KMS-11 (cell line): ENCODE measurements at regions not wholly inside any gene's neighbourhood (a gene's known extent, or its start where the extent isn't known, plus 50 kb on each side); places are given as distances from the start of the nearest gene placed in this dataset.

Experiments
- H2AFZ ChIP-seq: fragments of 200-600 bp; sonication (generic); 2 replicates; pipeline ENCODE4 v1.6.1; 2016; ENCODE audit warnings: antibody characterized with exemption, mixed run types, low read depth
- H3K27ac ChIP-seq: fragments of 200-600 bp; sonication (generic); 2 replicates; pipeline ENCODE4 v1.6.1; 2016; ENCODE audit warnings: mild to moderate bottlenecking, mixed run types
- H3K27me3 ChIP-seq: fragments of 200-600 bp; sonication (generic); 2 replicates; pipeline ENCODE4 v1.6.1; 2017; ENCODE audit warnings: mild to moderate bottlenecking, low read depth, mixed run types, moderate library complexity; ENCODE audit not compliant: insufficient read depth
- H3K36me3 ChIP-seq: fragments of 200-600 bp; sonication (generic); 2 replicates; pipeline ENCODE4 v1.6.1; 2017; ENCODE audit warnings: mild to moderate bottlenecking, mixed run types; ENCODE audit not compliant: insufficient read depth
- H3K4me1 ChIP-seq: fragments of 200-600 bp; sonication (generic); 2 replicates; pipeline ENCODE4 v1.6.1; 2016; ENCODE audit warnings: mild to moderate bottlenecking, low read depth, mixed run types; ENCODE audit not compliant: poor library complexity, severe bottlenecking
- H3K4me2 ChIP-seq: fragments of 200-600 bp; sonication (generic); 2 replicates; pipeline ENCODE4 v1.7.0; 2016; ENCODE audit warnings: mild to moderate bottlenecking, mixed run types
- H3K4me3 ChIP-seq: fragments of 200-600 bp; sonication (generic); IDR thresholded peaks from 2 replicates; pipeline ENCODE4 v1.6.1; 2017; ENCODE audit warnings: low read depth, low read length, mixed read lengths; ENCODE audit not compliant: insufficient read depth
- H3K79me2 ChIP-seq: fragments of 200-600 bp; sonication (generic); 2 replicates; pipeline ENCODE4 v1.6.1; 2016; ENCODE audit warnings: low read depth, mixed run types; ENCODE audit not compliant: insufficient read depth
- H3K9ac ChIP-seq: fragments of 200-600 bp; sonication (generic); 2 replicates; pipeline ENCODE4 v1.6.1; 2016; ENCODE audit warnings: mild to moderate bottlenecking, mixed run types
- H4K20me1 ChIP-seq: fragments of 200-600 bp; sonication (generic); 2 replicates; pipeline ENCODE4 v1.6.1; 2016; ENCODE audit warnings: mild to moderate bottlenecking, mixed run types; ENCODE audit not compliant: insufficient read depth
- TF ChIP-seq, protein P1 (sequence below): fragments of 200-600 bp; sonication (generic); conservative IDR thresholded peaks from 2 replicates; pipeline ENCODE4 v1.6.1; 2017; ENCODE audit warnings: low read depth, mild to moderate bottlenecking, antibody characterized with exemption, low read length, moderate library complexity, mixed read lengths

DNA sequence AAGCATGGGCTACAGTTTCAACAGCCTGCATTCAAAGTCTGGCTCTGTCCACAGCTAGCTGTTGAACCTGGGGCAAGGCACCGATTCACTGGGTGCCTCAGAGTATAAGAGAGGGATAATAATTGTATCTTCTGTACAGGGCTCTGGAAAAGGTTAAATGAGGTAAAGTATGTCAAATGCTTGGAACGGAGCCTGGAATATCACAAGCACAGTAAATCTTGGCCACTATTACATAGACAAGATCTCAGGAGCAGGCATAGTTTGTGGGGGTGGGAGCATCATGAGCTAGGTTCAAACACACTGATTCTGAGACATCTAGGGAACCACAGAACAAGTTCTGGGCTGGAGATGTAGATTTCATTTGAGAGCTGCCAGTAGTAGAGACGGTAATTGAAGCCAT is 203.7 kb upstream of the NUDT4 start:
- Histone ChIP-seq H3K27me3 (no peaks in the 10 kb centered on the region), H3K4me1 (no peaks in the 10 kb centered on the region), H2AFZ (no peak overlapping the region), H3K9ac (no peak overlapping the region), H4K20me1 (no peaks in the 10 kb centered on the region), H3K4me2 (no peak overlapping the region), H3K36me3 (no peaks in the 10 kb centered on the region), H3K4me3 (no peak overlapping the region), H3K79me2 (no peaks in the 10 kb centered on the region), H3K27ac (no peak overlapping the region)
- TF ChIP-seq, protein P1, sequence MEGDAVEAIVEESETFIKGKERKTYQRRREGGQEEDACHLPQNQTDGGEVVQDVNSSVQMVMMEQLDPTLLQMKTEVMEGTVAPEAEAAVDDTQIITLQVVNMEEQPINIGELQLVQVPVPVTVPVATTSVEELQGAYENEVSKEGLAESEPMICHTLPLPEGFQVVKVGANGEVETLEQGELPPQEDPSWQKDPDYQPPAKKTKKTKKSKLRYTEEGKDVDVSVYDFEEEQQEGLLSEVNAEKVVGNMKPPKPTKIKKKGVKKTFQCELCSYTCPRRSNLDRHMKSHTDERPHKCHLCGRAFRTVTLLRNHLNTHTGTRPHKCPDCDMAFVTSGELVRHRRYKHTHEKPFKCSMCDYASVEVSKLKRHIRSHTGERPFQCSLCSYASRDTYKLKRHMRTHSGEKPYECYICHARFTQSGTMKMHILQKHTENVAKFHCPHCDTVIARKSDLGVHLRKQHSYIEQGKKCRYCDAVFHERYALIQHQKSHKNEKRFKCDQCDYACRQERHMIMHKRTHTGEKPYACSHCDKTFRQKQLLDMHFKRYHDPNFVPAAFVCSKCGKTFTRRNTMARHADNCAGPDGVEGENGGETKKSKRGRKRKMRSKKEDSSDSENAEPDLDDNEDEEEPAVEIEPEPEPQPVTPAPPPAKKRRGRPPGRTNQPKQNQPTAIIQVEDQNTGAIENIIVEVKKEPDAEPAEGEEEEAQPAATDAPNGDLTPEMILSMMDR: no peak

DNA sequence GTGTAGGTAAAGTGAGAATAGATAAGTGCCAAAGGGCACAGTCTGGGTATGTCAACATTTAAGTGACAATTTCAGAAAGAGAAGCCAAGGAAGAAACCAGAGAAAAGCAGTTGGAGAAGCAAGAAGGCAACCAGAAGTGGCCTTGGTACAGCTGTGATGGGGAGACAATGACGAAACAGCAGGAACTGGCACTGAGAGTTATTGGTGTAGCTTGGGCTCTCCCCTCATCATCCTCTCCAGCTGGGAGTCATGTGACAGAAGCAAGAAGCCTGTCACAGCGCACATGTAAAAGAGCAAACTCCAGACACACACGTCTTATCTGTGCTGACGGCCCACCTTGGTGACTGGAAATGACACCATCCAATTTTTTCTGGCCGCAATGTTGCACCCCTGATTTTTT is 203.3 kb upstream of the NUDT4 start:
- no peak overlapping the region for H3K27ac ChIP-seq
- no peak overlapping the region for H2AFZ ChIP-seq
- no peaks in the 10 kb centered on the region for H3K4me1 ChIP-seq
- no peak overlapping the region for H3K9ac ChIP-seq
- H3K36me3 ChIP-seq: no peaks in the 10 kb centered on the region
- no peaks in the 10 kb centered on the region for H3K27me3 ChIP-seq
- no peak overlapping the region for H3K4me3 ChIP-seq
- TF ChIP-seq, protein P1: no peak
- no peak overlapping the region for H3K4me2 ChIP-seq
- no peaks in the 10 kb centered on the region for H3K79me2 ChIP-seq
- H4K20me1 ChIP-seq: no peaks in the 10 kb centered on the region

DNA sequence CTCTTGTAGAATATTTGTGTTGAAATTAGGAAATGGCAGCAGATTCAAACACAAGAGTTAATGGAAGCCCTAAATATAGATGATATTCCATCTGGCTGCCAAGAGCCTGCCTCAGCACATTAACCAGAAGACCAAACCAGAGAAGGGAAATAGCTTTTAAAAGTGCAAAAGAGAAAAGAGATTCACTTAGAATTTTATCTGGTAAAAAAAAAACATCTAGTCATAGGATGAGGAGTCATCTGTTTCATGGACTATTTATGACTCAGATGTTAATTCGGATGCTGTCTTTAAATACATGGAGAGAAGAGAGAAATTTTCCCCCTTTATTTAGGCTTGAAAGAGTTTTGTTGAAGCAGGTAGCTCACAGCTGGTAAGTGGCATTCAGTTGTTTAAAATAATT is 201.6 kb upstream of the NUDT4 start:
- Histone ChIP-seq H3K4me2 (no peak overlapping the region), H3K36me3 (no peaks in the 10 kb centered on the region), H3K27ac (no peak overlapping the region), H3K79me2 (no peaks in the 10 kb centered on the region), H2AFZ (no peak overlapping the region), H3K4me3 (no peak overlapping the region), H3K27me3 (no peaks in the 10 kb centered on the region), H3K9ac (no peak overlapping the region), H4K20me1 (no peaks in the 10 kb centered on the region), H3K4me1 (no peaks in the 10 kb centered on the region)
- TF ChIP-seq, protein P1: no peak

DNA sequence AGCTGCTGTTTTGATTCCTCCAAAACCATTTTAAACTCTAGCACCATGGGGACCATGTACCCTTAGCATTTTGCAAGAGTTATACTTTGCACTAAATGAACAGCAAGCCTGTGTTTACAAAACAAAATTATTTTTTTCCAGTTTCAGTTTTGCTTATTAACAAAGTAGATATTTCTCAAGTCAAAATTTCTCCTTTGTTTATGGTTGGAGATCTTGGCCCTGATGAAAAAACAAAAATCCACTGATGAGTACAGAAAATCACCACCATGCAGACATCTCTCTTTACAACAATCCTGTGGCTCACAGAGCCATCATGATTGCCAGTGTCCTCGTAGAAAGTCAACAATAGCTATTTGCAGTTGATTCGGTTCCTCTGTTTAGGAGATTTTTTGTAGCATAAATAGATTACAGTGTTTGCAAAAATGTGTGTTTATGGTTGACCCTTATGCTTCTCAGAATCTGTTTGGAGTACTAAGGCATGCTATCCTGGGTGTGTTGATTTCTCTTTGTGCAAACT is 201.1 kb upstream of the NUDT4 start:
- H3K79me2 ChIP-seq: no peaks in the 10 kb centered on the region
- no peaks in the 10 kb centered on the region for H4K20me1 ChIP-seq
- no peaks in the 10 kb centered on the region for H3K36me3 ChIP-seq
- H3K9ac ChIP-seq: no peak overlapping the region
- no peaks in the 10 kb centered on the region for H3K4me1 ChIP-seq
- TF ChIP-seq, protein P1: no peak
- H3K27me3 ChIP-seq: no peaks in the 10 kb centered on the region
- no peak overlapping the region for H3K4me3 ChIP-seq
- H3K4me2 ChIP-seq: no peak overlapping the region
- H3K27ac ChIP-seq: no peak overlapping the region
- no peak overlapping the region for H2AFZ ChIP-seq
